Right lobe of liver (tissue), 6 donors: ENCODE measurements at regions not wholly inside any gene's neighbourhood (a gene's known extent, or its start where the extent isn't known, plus 50 kb on each side); places are given as distances from the start of the nearest gene placed in this dataset.
A peak's percentile ranks its signal among the peaks of the same experiment; 100 is the strongest.

ENCODE experiments used
- ATAC-seq, 4 donors: fragments of 200-7000 bp; cut with Tn5 transposase; one replicate each; pipeline ENCODE4 v1.9.1; 2020; ENCODE audit warnings: mild to moderate bottlenecking in 4 of 4, moderate library complexity in 4 of 4
- DNase-seq, 3 donors: peaks; one replicate each; pipeline ENCODE4 v3.0.0-alpha.2; 2020
- H3K27ac ChIP-seq, 3 donors: fragments of 200-600 bp; one replicate each; pipeline ENCODE4 v1.8.0; 2022
- H3K27me3 ChIP-seq, 2 donors: fragments of 200-600 bp; one replicate each; pipeline ENCODE4 v1.8.0; 2022
- H3K36me3 ChIP-seq, 4 donors: fragments of 200-600 bp; sonication (generic) in 1 of 4; one replicate each; pipeline versions ENCODE4 v1.5.1 to v1.8.0; 2017 to 2022; ENCODE audit warnings: control low read depth in 1 of 4
- H3K4me1 ChIP-seq, 4 donors: fragments of 200-600 bp; sonication (generic) in 1 of 4; one replicate each; pipeline versions ENCODE4 v1.5.1 to v1.8.0; 2017 to 2022; ENCODE audit warnings: control low read depth in 1 of 4
- H3K4me3 ChIP-seq, 3 donors: fragments of 200-600 bp; one replicate each; pipeline ENCODE4 v1.8.0; 2022
- H3K9me3 ChIP-seq, 4 donors: fragments of 200-600 bp; sonication (generic) in 1 of 4; one replicate each; pipeline versions ENCODE4 v1.5.1 to v1.8.0; 2017 to 2022; ENCODE audit warnings: control low read depth in 1 of 4
- POLR2A ChIP-seq: fragments of 450-650 bp; IDR thresholded peaks from one replicate; pipeline ENCODE4 v1.6.1; 2017; ENCODE audit warnings: antibody characterized with exemption, mild to moderate bottlenecking
- WGBS: methylation state at CpG from one replicate; pipeline ENCODE4 v1.1.6; 2018; ENCODE audit warnings: low coverage, low lambda C conversion rate; ENCODE audit not compliant: insufficient coverage; ENCODE audit errors: missing lambda C conversion rate; 5-methylcytosine and 5-hydroxymethylcytosine counted together
- intact Hi-C, 2 donors: fragments of 100-400 bp; cut with DNase I; formaldehyde crosslinking; loops; one replicate each; pipeline versions ENCODE4 v1.11.2 to v1.14.1; 2022
- TF ChIP-seq, protein P1 (sequence below), 4 donors: fragments of 200-600 bp in 3 of 4; fragments of 450-650 bp in 1 of 4; IDR thresholded peaks; one replicate each; pipeline versions ENCODE4 v1.5.1 to v1.8.0; 2016 to 2022; ENCODE audit warnings: antibody characterized with exemption in 4 of 4, mild to moderate bottlenecking in 2 of 4
- donor health status: DM: no; HTN: yes; CAD: no.
- donor health status: DM: no; HTN: no; CAD: no.
- donor health status: DM: no; HTN: no; CAD: no.
- donor health status: DM: no; HTN: yes; CAD: no.
- donor health status: DM: no; HTN: yes; CAD: no.

GRCh38 chr1:115184951-115185331, 95.6 kb upstream of the TSPAN2 start:
- Histone ChIP-seq H3K27me3 (no peaks in the 10 kb centered on the region), H3K27ac (no peak overlapping the region), H3K4me1 (peaks cover 0 to 5% (median 0%) of the 10 kb centered on the region in 4 donors), H3K4me3 (no peak overlapping the region), H3K9me3 (no peaks in the 10 kb centered on the region), H3K36me3 (no peaks in the 10 kb centered on the region)
- DNase-seq, result no peak
- TF ChIP-seq, protein P1, sequence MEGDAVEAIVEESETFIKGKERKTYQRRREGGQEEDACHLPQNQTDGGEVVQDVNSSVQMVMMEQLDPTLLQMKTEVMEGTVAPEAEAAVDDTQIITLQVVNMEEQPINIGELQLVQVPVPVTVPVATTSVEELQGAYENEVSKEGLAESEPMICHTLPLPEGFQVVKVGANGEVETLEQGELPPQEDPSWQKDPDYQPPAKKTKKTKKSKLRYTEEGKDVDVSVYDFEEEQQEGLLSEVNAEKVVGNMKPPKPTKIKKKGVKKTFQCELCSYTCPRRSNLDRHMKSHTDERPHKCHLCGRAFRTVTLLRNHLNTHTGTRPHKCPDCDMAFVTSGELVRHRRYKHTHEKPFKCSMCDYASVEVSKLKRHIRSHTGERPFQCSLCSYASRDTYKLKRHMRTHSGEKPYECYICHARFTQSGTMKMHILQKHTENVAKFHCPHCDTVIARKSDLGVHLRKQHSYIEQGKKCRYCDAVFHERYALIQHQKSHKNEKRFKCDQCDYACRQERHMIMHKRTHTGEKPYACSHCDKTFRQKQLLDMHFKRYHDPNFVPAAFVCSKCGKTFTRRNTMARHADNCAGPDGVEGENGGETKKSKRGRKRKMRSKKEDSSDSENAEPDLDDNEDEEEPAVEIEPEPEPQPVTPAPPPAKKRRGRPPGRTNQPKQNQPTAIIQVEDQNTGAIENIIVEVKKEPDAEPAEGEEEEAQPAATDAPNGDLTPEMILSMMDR (IDR thresholded peaks at IDR 0.05), result no peak
- TF ChIP-seq POLR2A, result no peak
- ATAC-seq, result peak in 1 of 4 donors; percentile 55
- WGBS, result 90% methylated on average over 2 of the region's 5 CpGs
- intact Hi-C loops, result no loop called here

DNA sequence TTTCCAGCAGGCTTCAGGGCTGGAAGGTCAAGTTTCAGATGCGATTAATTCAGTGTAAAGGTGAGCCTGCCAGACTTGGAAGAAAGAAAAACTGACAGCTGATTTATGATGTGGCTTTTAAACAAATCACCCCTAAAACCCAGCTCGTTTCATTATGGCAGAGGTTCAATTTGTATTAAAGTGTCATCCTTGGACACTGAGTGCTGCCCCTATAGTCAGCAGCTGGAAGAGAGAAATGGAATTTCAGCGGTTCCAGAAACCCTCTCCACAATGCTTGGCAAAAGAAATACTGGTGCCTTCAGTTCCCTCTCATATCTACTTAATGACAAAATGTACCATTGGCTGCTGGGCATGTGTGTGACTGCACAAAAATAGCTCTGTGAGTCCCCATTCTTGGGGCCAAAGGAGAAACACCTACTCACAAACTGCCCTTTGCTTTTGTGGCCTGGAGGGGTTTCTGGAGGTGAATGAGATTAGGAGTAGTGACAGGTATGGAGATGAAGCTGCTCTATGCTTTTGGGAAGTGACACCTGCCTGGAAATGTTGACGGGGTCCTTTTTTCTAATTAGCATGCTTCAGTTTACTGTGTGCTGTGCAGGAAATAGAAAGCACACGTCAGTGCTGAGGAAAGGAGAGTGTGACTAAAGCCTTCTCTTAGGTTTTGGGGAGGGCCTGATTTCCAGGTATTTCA, 95.1 kb upstream of the TSPAN2 start:
- intact Hi-C loops, result no loop called here
- WGBS, result 66% methylated on average over 5 of the region's 5 CpGs
- Histone ChIP-seq H3K27me3 (no peaks in the 10 kb centered on the region), H3K4me1 (peaks cover 0 to 5% (median 0%) of the 10 kb centered on the region in 4 donors), H3K4me3 (no peak overlapping the region), H3K27ac (no peak overlapping the region), H3K9me3 (no peaks in the 10 kb centered on the region), H3K36me3 (no peaks in the 10 kb centered on the region)
- ATAC-seq, result peak in 1 of 4 donors; percentile 27
- no peak for TF ChIP-seq POLR2A
- TF ChIP-seq, protein P1 (IDR thresholded peaks at IDR 0.05), result no peak
- no peak for DNase-seq

DNA sequence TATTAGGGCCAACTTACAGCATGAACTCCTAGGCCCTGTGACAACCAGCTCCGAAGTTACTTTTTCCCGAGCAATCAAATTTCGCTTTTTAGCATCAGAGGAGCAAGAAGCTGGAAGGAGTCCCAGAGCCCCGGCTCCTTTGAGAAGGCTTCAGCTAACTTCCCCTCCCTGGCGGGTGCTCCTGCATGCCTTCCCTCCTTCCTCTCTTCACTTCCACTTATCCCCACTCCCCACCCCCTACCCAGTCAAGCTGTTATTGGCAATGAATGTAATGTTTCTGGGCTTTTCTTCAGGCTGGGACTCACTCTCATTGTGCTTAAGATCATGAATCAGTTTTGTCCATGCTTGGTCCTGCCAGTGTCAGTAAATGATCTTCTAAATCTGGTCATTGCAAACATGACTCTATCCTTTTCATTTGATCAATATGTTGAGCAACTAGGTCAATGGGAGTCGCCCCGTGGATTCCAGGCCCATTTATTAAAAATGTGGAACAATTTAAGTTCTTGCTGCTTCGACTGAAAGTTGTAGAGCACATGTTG, 94.5 kb upstream of the TSPAN2 start:
- WGBS, result 36% methylated on average over 7 of the region's 8 CpGs
- no peak for DNase-seq
- Histone ChIP-seq H3K4me1 (peaks cover 0 to 5% (median 0%) of the 10 kb centered on the region in 4 donors), H3K27ac (no peak overlapping the region), H3K4me3 (no peak overlapping the region), H3K9me3 (no peaks in the 10 kb centered on the region), H3K36me3 (no peaks in the 10 kb centered on the region), H3K27me3 (no peaks in the 10 kb centered on the region)
- ATAC-seq, result peak; percentile 33 to 85 (median 64)
- intact Hi-C loops, result no loop called here
- TF ChIP-seq POLR2A, result no peak

- H3K27me3 ChIP-seq, result no peaks in the 10 kb centered on the region
- no peak for TF ChIP-seq POLR2A
- TF ChIP-seq, protein P1 (IDR thresholded peaks at IDR 0.05), result no peak
- DNase-seq (no peak), ATAC-seq (no peak)
- no peak overlapping the region for H3K4me3 ChIP-seq
- H3K4me1 ChIP-seq, result peaks cover 0 to 5% (median 0%) of the 10 kb centered on the region in 4 donors
- H3K9me3 ChIP-seq, result no peaks in the 10 kb centered on the region
- 82% methylated on average over 3 of the region's 6 CpGs for WGBS
- intact Hi-C loops, result no loop called here
- H3K36me3 ChIP-seq, result no peaks in the 10 kb centered on the region
- H3K27ac ChIP-seq, result no peak overlapping the region
Observed at GRCh38 chr1:115183158-115183557, 93.9 kb upstream of the TSPAN2 start.

- ATAC-seq (no peak), DNase-seq (no peak)
- Histone ChIP-seq H3K36me3 (no peaks in the 10 kb centered on the region), H3K27me3 (no peaks in the 10 kb centered on the region), H3K9me3 (no peaks in the 10 kb centered on the region), H3K4me3 (no peak overlapping the region), H3K27ac (no peak overlapping the region), H3K4me1 (peaks cover 0 to 5% (median 0%) of the 10 kb centered on the region in 4 donors)
- TF ChIP-seq POLR2A, result no peak
- TF ChIP-seq, protein P1 (IDR thresholded peaks at IDR 0.05), result no peak
- intact Hi-C loops, result no loop called here
- WGBS, result 91% methylated on average over 7 of the region's 7 CpGs
Observed at GRCh38 chr1:115182012-115182715, 92.9 kb upstream of the TSPAN2 start.
